Activated CD4-positive, CD25-positive, alpha-beta regulatory T cell (primary cell): ENCODE measurements at regions not wholly inside any gene's neighbourhood (a gene's known extent, or its start where the extent isn't known, plus 50 kb on each side); places are given as distances from the start of the nearest gene placed in this dataset.
"Not testable (repeated sequence)": the region's sequence is repeated elsewhere in the genome, so short reads cannot be mapped to it uniquely, and the experiment has no call there.

ENCODE experiments used
- DNase-seq, 4 experiments: peaks; one replicate each; lab custom pipeline; 2025; lab: John Stamatoyannopoulos, UW

GRCh38 chr13:87736849-87737385 lies 65.7 kb downstream of the SLITRK5 start:
- DNase-seq, result no peak

GRCh38 chr13:87754097-87754496 lies 82.9 kb downstream of the SLITRK5 start:
- no peak for DNase-seq

- DNase-seq, result no peak
Measured at GRCh38 chr13:87769445-87769844, 98.3 kb downstream of the SLITRK5 start.

- DNase-seq, result no peak
Measured at GRCh38 chr13:87777387-87777786, 106.2 kb downstream of the SLITRK5 start.

GRCh38 chr13:87778128-87778527 lies 107.0 kb downstream of the SLITRK5 start:
- no peak for DNase-seq

GRCh38 chr13:87779426-87779825 lies 108.3 kb downstream of the SLITRK5 start:
- no peak for DNase-seq

GRCh38 chr13:87783366-87783765 lies 112.2 kb downstream of the SLITRK5 start:
- no peak for DNase-seq

GRCh38 chr13:87788363-87788762 lies 117.2 kb downstream of the SLITRK5 start:
- no peak for DNase-seq

- no peak for DNase-seq
Measured at GRCh38 chr13:87792878-87793277, 121.7 kb downstream of the SLITRK5 start.

GRCh38 chr13:87798536-87798935 lies 127.4 kb downstream of the SLITRK5 start:
- DNase-seq, result no peak

GRCh38 chr13:87810391-87810801 lies 139.2 kb downstream of the SLITRK5 start:
- no peak for DNase-seq

- DNase-seq, result no peak
Measured at GRCh38 chr13:87810920-87811344, 139.8 kb downstream of the SLITRK5 start.

GRCh38 chr13:87814403-87814802 lies 143.2 kb downstream of the SLITRK5 start:
- no peak for DNase-seq

GRCh38 chr13:87820241-87820640 lies 149.1 kb downstream of the SLITRK5 start:
- no peak for DNase-seq

- DNase-seq, result no peak
Measured at GRCh38 chr13:87821512-87821911, 150.3 kb downstream of the SLITRK5 start.

GRCh38 chr13:87826301-87826700 lies 155.1 kb downstream of the SLITRK5 start:
- DNase-seq, result not testable (repeated sequence)

- no peak for DNase-seq
Measured at GRCh38 chr13:87827479-87827878, 156.3 kb downstream of the SLITRK5 start.

- DNase-seq, result no peak
Measured at GRCh38 chr13:87837522-87837921, 166.4 kb downstream of the SLITRK5 start.

GRCh38 chr13:87837946-87838345 lies 166.8 kb downstream of the SLITRK5 start:
- no peak for DNase-seq

- no peak for DNase-seq
Measured at GRCh38 chr13:87851410-87851809, 180.2 kb downstream of the SLITRK5 start.

- no peak for DNase-seq
Measured at GRCh38 chr13:87855553-87855952, 184.4 kb downstream of the SLITRK5 start.

GRCh38 chr13:87859261-87859660 lies 188.1 kb downstream of the SLITRK5 start:
- no peak for DNase-seq

GRCh38 chr13:87867426-87867825 lies 196.3 kb downstream of the SLITRK5 start:
- no peak for DNase-seq

- no peak for DNase-seq
Measured at GRCh38 chr13:87868731-87869130, 197.6 kb downstream of the SLITRK5 start.

GRCh38 chr13:87872813-87873212 lies 201.6 kb downstream of the SLITRK5 start:
- no peak for DNase-seq
